Astrocyte (in vitro differentiated cells and primary cell): ENCODE measurements at regions not wholly inside any gene's neighbourhood (a gene's known extent, or its start where the extent isn't known, plus 50 kb on each side); places are given as distances from the start of the nearest gene placed in this dataset.

Experiments used
- DNase-seq: peaks from one replicate; pipeline ENCODE4 v3.0.0-alpha.2; 2010; ENCODE audit warnings: low read depth
- FAIRE-seq: peaks from 2 replicates; lab custom pipeline; 2011; peaks lifted over from hg19 to GRCh38; lab: Jason Lieb, UNC
- H2AFZ ChIP-seq: 2 replicates; pipeline ENCODE4 v1.6.0; 2012; ENCODE audit warnings: low read depth, low read length, inconsistent platforms
- H3K27ac ChIP-seq: 2 replicates; pipeline ENCODE4 v1.5.1; 2011; ENCODE audit warnings: low read depth, low read length, inconsistent platforms
- H3K27me3 ChIP-seq: 2 replicates; pipeline ENCODE4 v1.6.0; 2011; ENCODE audit warnings: low read length, inconsistent platforms; ENCODE audit not compliant: insufficient read depth
- H3K36me3 ChIP-seq: 2 replicates; pipeline ENCODE4 v1.5.1; 2011; ENCODE audit warnings: low read length, inconsistent platforms; ENCODE audit not compliant: insufficient read depth
- H3K4me1 ChIP-seq: 2 replicates; pipeline ENCODE4 v1.5.1; 2011; ENCODE audit warnings: low read length, inconsistent platforms; ENCODE audit not compliant: insufficient read depth
- H3K4me2 ChIP-seq: 2 replicates; pipeline ENCODE4 v1.6.0; 2012; ENCODE audit warnings: low read length, inconsistent platforms
- H3K4me3 ChIP-seq: 2 replicates; pipeline ENCODE4 v1.5.1; 2011; ENCODE audit warnings: low read depth, mild to moderate bottlenecking, low read length, inconsistent platforms; ENCODE audit not compliant: insufficient read depth
- H3K79me2 ChIP-seq: 2 replicates; pipeline ENCODE4 v1.6.0; 2012; ENCODE audit warnings: mild to moderate bottlenecking, low read length, inconsistent platforms; ENCODE audit not compliant: insufficient read depth
- H3K9ac ChIP-seq: 2 replicates; pipeline ENCODE4 v1.6.0; 2012; ENCODE audit warnings: mild to moderate bottlenecking, low read length, inconsistent platforms
- H3K9me3 ChIP-seq: 2 replicates; pipeline ENCODE4 v1.5.1; 2012; ENCODE audit warnings: low read depth, mild to moderate bottlenecking, low read length, inconsistent platforms; ENCODE audit not compliant: insufficient read depth
- H4K20me1 ChIP-seq: 2 replicates; pipeline ENCODE4 v1.6.0; 2012; ENCODE audit warnings: low read length, inconsistent platforms; ENCODE audit not compliant: insufficient read depth
- H3K27ac Mint-ChIP-seq: one replicate; pipeline ENCODE4 v1.8.0; 2021; ENCODE audit warnings: mild to moderate bottlenecking, mixed read lengths; ENCODE audit not compliant: unreplicated experiment
- H3K27me3 Mint-ChIP-seq: one replicate; pipeline ENCODE4 v1.8.0; 2021; ENCODE audit warnings: low read depth, mixed read lengths; ENCODE audit not compliant: unreplicated experiment
- H3K36me3 Mint-ChIP-seq: one replicate; pipeline ENCODE4 v1.8.0; 2021; ENCODE audit warnings: low read depth, mixed read lengths; ENCODE audit not compliant: unreplicated experiment
- H3K4me1 Mint-ChIP-seq: one replicate; pipeline ENCODE4 v1.8.0; 2021; ENCODE audit warnings: low read depth, mixed read lengths; ENCODE audit not compliant: unreplicated experiment
- H3K4me3 Mint-ChIP-seq: one replicate; pipeline ENCODE4 v1.8.0; 2021; ENCODE audit warnings: mild to moderate bottlenecking, moderate library complexity, mixed read lengths; ENCODE audit not compliant: unreplicated experiment
- H3K9me3 Mint-ChIP-seq: one replicate; pipeline ENCODE4 v1.8.0; 2021; ENCODE audit warnings: mild to moderate bottlenecking, mixed read lengths; ENCODE audit not compliant: unreplicated experiment
- CTCF ChIP-seq: IDR thresholded peaks from 2 replicates; pipeline ENCODE4 v1.5.1; 2011; ENCODE audit warnings: low read depth, mild to moderate bottlenecking, inconsistent platforms, low read length, moderate library complexity; ENCODE audit not compliant: insufficient read depth
- EZH2 ChIP-seq: IDR thresholded peaks from 2 replicates; pipeline ENCODE4 v1.6.1; 2012; ENCODE audit warnings: mild to moderate bottlenecking, low read length, inconsistent platforms; ENCODE audit not compliant: insufficient read depth

GRCh38 chr2:129464036-129464435 lies 515.4 kb upstream of the RAB6C start:
- H3K36me3 ChIP-seq = no peaks in the 10 kb centered on the region
- no peak overlapping the region for H2AFZ ChIP-seq
- H3K27me3 ChIP-seq = no peaks in the 10 kb centered on the region
- H3K9ac ChIP-seq = no peak overlapping the region
- TF ChIP-seq EZH2 (no peak), CTCF (no peak)
- H3K4me1 ChIP-seq = no peaks in the 10 kb centered on the region
- Mint-ChIP-seq H3K4me1 (no peaks in the 10 kb centered on the region), H3K27ac (no peak overlapping the region), H3K4me3 (no peak overlapping the region), H3K36me3 (peaks cover 5% of the 10 kb centered on the region), H3K9me3 (peaks cover 7% of the 10 kb centered on the region), H3K27me3 (peaks cover 22% of the 10 kb centered on the region)
- DNase-seq = no peak
- no peaks in the 10 kb centered on the region for H4K20me1 ChIP-seq
- H3K4me2 ChIP-seq = no peak overlapping the region
- no peak for FAIRE-seq
- no peak overlapping the region for H3K4me3 ChIP-seq
- H3K79me2 ChIP-seq = no peaks in the 10 kb centered on the region
- H3K9me3 ChIP-seq = peaks cover 9% of the 10 kb centered on the region
- no peak overlapping the region for H3K27ac ChIP-seq

- no peak overlapping the region for H3K27ac ChIP-seq
- no peaks in the 10 kb centered on the region for H3K4me1 ChIP-seq
- TF ChIP-seq CTCF (no peak), EZH2 (no peak)
- H3K36me3 ChIP-seq = no peaks in the 10 kb centered on the region
- H3K9ac ChIP-seq = no peak overlapping the region
- Mint-ChIP-seq H3K27me3 (peaks cover 25% of the 10 kb centered on the region), H3K4me3 (no peak overlapping the region), H3K27ac (no peak overlapping the region), H3K4me1 (no peaks in the 10 kb centered on the region), H3K9me3 (peaks cover 7% of the 10 kb centered on the region), H3K36me3 (peaks cover 5% of the 10 kb centered on the region)
- FAIRE-seq (no peak), DNase-seq (no peak)
- no peak overlapping the region for H3K4me2 ChIP-seq
- no peak overlapping the region for H2AFZ ChIP-seq
- no peaks in the 10 kb centered on the region for H3K27me3 ChIP-seq
- peaks cover 11% of the 10 kb centered on the region for H3K9me3 ChIP-seq
- no peaks in the 10 kb centered on the region for H4K20me1 ChIP-seq
- no peaks in the 10 kb centered on the region for H3K79me2 ChIP-seq
- H3K4me3 ChIP-seq = no peak overlapping the region
Observed at GRCh38 chr2:129464631-129465030, 514.8 kb upstream of the RAB6C start.

DNA sequence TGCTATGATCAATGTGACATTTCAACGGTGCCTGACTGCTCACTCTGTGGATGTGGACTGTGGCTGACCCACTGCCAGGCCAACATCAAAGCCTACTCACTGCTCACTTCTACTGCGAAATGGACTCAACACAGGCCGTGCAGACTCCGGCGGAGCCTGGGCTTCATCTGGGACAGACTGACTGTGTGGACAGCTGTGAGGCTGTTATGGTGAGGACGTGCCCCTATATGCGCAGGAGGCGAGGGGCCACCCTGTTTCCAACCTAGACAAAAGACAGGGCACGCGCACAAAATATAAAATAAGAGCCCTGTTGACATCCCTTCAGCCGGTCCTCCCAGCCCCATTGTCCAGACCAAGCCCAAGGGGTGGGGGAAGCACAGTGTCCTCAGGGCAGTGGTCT lies 514.4 kb upstream of the RAB6C start:
- DNase-seq = no peak
- Mint-ChIP-seq H3K27me3 (peaks cover 28% of the 10 kb centered on the region), H3K4me1 (no peaks in the 10 kb centered on the region), H3K27ac (no peak overlapping the region), H3K9me3 (peaks cover 7% of the 10 kb centered on the region), H3K36me3 (peaks cover 5% of the 10 kb centered on the region), H3K4me3 (no peak overlapping the region)
- Histone ChIP-seq H2AFZ (no peak overlapping the region), H3K36me3 (no peaks in the 10 kb centered on the region), H3K9ac (no peak overlapping the region), H4K20me1 (no peaks in the 10 kb centered on the region), H3K4me2 (no peak overlapping the region), H3K9me3 (peaks cover 11% of the 10 kb centered on the region), H3K27me3 (no peaks in the 10 kb centered on the region), H3K27ac (no peak overlapping the region), H3K79me2 (no peaks in the 10 kb centered on the region), H3K4me1 (no peaks in the 10 kb centered on the region), H3K4me3 (no peak overlapping the region)
- FAIRE-seq = no peak
- TF ChIP-seq EZH2 = no peak
- no peak for TF ChIP-seq CTCF
